ENCODE measurements at regions not wholly inside any gene's neighbourhood (a gene's known extent, or its start where the extent isn't known, plus 50 kb on each side); places are given as distances from the start of the nearest gene placed in this dataset.

DNA sequence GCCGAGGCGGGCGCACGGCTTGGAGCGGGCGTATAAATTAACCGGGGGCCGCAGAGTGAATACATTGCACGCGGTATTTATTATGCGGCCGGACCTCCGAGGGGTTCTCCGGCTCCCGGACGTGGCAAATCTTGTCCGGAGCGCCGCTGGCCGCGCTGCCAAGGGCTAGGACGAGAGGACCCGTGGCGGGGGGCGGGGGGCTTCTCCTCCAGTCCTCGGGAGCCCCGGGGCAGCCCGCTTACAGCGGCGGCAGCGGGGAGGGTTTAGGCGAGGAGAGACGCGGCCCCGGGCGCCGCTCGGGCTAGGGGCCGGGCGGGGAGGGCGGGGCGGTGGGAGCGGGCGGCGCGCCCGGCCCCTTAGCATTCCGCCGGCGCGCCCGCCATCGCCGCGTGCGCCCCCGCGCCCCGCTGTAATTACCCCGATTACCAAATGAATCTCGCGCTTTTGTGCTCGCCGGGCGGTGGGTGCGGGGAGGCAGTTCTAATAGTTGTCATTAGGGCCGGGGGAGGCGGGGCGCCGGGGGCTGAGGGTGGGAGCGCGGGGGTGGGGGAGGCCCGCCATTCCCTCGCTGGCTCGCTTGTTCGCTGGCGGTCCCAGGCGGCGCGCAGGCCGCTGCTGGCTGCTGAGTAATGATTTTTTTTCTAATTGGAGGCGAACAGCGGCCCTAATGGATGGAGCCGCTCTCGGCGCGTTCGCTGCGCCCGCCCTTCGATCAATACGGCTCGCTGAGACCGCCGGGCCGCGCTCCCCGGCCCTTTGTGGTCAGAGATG, 276.6 kb downstream of the BCOR start:
- 3% methylated on average over 98 of the region's 98 CpGs for WGBS
- H3K36me3 ChIP-seq (ENCODE audit: control insufficient read depth in 4 of 4, insufficient read depth in 3 of 4, low read depth in 1 of 4, low read length in 3 of 4): no peaks in the 10 kb centered on the region
- H3K4me3 ChIP-seq (ENCODE audit: low read depth in 1 of 3, low read length in 3 of 3): peak overlapping the region in 1 of 3 donors; percentile 53
- H3K9me3 ChIP-seq (ENCODE audit: control insufficient read depth in 4 of 4, low read length in 3 of 4): peaks cover 0 to 9% (median 4%) of the 10 kb centered on the region in 4 donors
- no peaks in the 10 kb centered on the region for H3K27me3 ChIP-seq (ENCODE audit: control insufficient read depth in 4 of 4, insufficient read depth in 4 of 4, low read length in 3 of 4)
- no peak overlapping the region for H3K27ac ChIP-seq (ENCODE audit: low read depth in 1 of 2, low read length in 2 of 2)
- no peak for TF ChIP-seq HNF4G (IDR thresholded peaks at IDR 0.05)
- no peak for TF ChIP-seq YY1 (IDR thresholded peaks at IDR 0.05)
- TF ChIP-seq, protein P1, sequence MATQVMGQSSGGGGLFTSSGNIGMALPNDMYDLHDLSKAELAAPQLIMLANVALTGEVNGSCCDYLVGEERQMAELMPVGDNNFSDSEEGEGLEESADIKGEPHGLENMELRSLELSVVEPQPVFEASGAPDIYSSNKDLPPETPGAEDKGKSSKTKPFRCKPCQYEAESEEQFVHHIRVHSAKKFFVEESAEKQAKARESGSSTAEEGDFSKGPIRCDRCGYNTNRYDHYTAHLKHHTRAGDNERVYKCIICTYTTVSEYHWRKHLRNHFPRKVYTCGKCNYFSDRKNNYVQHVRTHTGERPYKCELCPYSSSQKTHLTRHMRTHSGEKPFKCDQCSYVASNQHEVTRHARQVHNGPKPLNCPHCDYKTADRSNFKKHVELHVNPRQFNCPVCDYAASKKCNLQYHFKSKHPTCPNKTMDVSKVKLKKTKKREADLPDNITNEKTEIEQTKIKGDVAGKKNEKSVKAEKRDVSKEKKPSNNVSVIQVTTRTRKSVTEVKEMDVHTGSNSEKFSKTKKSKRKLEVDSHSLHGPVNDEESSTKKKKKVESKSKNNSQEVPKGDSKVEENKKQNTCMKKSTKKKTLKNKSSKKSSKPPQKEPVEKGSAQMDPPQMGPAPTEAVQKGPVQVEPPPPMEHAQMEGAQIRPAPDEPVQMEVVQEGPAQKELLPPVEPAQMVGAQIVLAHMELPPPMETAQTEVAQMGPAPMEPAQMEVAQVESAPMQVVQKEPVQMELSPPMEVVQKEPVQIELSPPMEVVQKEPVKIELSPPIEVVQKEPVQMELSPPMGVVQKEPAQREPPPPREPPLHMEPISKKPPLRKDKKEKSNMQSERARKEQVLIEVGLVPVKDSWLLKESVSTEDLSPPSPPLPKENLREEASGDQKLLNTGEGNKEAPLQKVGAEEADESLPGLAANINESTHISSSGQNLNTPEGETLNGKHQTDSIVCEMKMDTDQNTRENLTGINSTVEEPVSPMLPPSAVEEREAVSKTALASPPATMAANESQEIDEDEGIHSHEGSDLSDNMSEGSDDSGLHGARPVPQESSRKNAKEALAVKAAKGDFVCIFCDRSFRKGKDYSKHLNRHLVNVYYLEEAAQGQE (IDR thresholded peaks at IDR 0.05): no peak
- TF ChIP-seq, protein P2, sequence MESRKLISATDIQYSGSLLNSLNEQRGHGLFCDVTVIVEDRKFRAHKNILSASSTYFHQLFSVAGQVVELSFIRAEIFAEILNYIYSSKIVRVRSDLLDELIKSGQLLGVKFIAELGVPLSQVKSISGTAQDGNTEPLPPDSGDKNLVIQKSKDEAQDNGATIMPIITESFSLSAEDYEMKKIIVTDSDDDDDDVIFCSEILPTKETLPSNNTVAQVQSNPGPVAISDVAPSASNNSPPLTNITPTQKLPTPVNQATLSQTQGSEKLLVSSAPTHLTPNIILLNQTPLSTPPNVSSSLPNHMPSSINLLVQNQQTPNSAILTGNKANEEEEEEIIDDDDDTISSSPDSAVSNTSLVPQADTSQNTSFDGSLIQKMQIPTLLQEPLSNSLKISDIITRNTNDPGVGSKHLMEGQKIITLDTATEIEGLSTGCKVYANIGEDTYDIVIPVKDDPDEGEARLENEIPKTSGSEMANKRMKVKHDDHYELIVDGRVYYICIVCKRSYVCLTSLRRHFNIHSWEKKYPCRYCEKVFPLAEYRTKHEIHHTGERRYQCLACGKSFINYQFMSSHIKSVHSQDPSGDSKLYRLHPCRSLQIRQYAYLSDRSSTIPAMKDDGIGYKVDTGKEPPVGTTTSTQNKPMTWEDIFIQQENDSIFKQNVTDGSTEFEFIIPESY (IDR thresholded peaks at IDR 0.05): no peak
- TF ChIP-seq, protein P3, sequence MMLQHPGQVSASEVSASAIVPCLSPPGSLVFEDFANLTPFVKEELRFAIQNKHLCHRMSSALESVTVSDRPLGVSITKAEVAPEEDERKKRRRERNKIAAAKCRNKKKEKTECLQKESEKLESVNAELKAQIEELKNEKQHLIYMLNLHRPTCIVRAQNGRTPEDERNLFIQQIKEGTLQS (IDR thresholded peaks at IDR 0.05): no peak
- no peak for TF ChIP-seq RAD21 (IDR thresholded peaks at IDR 0.05)
- no peak for TF ChIP-seq SP1 (IDR thresholded peaks at IDR 0.05)
- TF ChIP-seq GABPA (IDR thresholded peaks at IDR 0.05 in 1 of 2, conservative IDR thresholded peaks at IDR 0.05 in 1 of 2): no peak
- DNase-seq (ENCODE audit: low spot score): no peak
- peaks cover 8 to 34% (median 22%) of the 10 kb centered on the region in 4 donors for H3K4me1 ChIP-seq (ENCODE audit: control insufficient read depth in 4 of 4, insufficient read depth in 4 of 4, low read length in 3 of 4)
- no peak overlapping the region for H3K9ac ChIP-seq (ENCODE audit: low read depth in 1 of 2, low read length in 2 of 2)

DNA sequence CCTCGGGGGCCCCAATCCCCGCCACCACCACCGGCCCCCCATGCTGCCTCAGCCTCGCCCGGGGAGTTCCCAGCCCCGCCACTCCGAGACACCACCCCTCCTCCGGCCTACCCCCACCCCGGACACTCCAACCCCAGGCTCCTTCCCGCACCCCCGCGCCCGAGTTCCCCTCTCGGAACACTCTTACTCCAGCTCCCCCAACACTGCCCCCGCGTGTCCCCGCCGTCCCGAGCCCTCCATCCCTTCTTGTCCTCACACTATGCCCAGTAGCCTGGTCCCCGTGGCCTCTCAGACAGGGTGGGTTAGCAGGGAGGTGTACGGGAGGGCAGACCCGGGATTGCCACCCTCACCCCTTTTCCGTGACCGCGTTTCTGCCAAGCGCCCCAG, 276.1 kb downstream of the BCOR start:
- H3K4me3 ChIP-seq (ENCODE audit: low read depth in 1 of 3, low read length in 3 of 3): peak overlapping the region in 1 of 3 donors; percentile 53
- WGBS: 49% methylated on average over 25 of the region's 26 CpGs
- H3K27me3 ChIP-seq (ENCODE audit: control insufficient read depth in 4 of 4, insufficient read depth in 4 of 4, low read length in 3 of 4): no peaks in the 10 kb centered on the region
- peaks cover 7 to 36% (median 25%) of the 10 kb centered on the region in 4 donors for H3K4me1 ChIP-seq (ENCODE audit: control insufficient read depth in 4 of 4, insufficient read depth in 4 of 4, low read length in 3 of 4)
- H3K27ac ChIP-seq (ENCODE audit: low read depth in 1 of 2, low read length in 2 of 2): no peak overlapping the region
- no peaks in the 10 kb centered on the region for H3K36me3 ChIP-seq (ENCODE audit: control insufficient read depth in 4 of 4, insufficient read depth in 3 of 4, low read depth in 1 of 4, low read length in 3 of 4)
- H3K9ac ChIP-seq (ENCODE audit: low read depth in 1 of 2, low read length in 2 of 2): no peak overlapping the region
- H3K9me3 ChIP-seq (ENCODE audit: control insufficient read depth in 4 of 4, low read length in 3 of 4): peaks cover 0 to 9% (median 4%) of the 10 kb centered on the region in 4 donors
- no peak for DNase-seq (ENCODE audit: low spot score)
- TF ChIP-seq GABPA (IDR thresholded peaks at IDR 0.05 in 1 of 2, conservative IDR thresholded peaks at IDR 0.05 in 1 of 2) (no peak), HNF4G (IDR thresholded peaks at IDR 0.05) (no peak), TAF1 (conservative IDR thresholded peaks at IDR 0.05) (no peak), YY1 (IDR thresholded peaks at IDR 0.05) (no peak), HNF4A (conservative IDR thresholded peaks at IDR 0.05) (no peak), JUND (IDR thresholded peaks at IDR 0.05) (no peak), RAD21 (IDR thresholded peaks at IDR 0.05) (no peak), SP1 (IDR thresholded peaks at IDR 0.05) (no peak), RXRA (IDR thresholded peaks at IDR 0.05) (no peak), FOXA2 (IDR thresholded peaks at IDR 0.05) (no peak), EGR1 (IDR thresholded peaks at IDR 0.05; ENCODE audit: low read depth in 2 of 2) (no peak), FOXA1 (IDR thresholded peaks at IDR 0.05) (no peak)
- TF ChIP-seq, protein P4, sequence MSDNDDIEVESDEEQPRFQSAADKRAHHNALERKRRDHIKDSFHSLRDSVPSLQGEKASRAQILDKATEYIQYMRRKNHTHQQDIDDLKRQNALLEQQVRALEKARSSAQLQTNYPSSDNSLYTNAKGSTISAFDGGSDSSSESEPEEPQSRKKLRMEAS (IDR thresholded peaks at IDR 0.05): no peak
- TF ChIP-seq, protein P1 (IDR thresholded peaks at IDR 0.05): no peak
- TF ChIP-seq, protein P2 (IDR thresholded peaks at IDR 0.05): no peak
- TF ChIP-seq, protein P5, sequence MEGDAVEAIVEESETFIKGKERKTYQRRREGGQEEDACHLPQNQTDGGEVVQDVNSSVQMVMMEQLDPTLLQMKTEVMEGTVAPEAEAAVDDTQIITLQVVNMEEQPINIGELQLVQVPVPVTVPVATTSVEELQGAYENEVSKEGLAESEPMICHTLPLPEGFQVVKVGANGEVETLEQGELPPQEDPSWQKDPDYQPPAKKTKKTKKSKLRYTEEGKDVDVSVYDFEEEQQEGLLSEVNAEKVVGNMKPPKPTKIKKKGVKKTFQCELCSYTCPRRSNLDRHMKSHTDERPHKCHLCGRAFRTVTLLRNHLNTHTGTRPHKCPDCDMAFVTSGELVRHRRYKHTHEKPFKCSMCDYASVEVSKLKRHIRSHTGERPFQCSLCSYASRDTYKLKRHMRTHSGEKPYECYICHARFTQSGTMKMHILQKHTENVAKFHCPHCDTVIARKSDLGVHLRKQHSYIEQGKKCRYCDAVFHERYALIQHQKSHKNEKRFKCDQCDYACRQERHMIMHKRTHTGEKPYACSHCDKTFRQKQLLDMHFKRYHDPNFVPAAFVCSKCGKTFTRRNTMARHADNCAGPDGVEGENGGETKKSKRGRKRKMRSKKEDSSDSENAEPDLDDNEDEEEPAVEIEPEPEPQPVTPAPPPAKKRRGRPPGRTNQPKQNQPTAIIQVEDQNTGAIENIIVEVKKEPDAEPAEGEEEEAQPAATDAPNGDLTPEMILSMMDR (IDR thresholded peaks at IDR 0.05; ENCODE audit: low read depth, low read length, missing input control): no peak
